ENCODE measurements at regions not wholly inside any gene's neighbourhood (a gene's known extent, or its start where the extent isn't known, plus 50 kb on each side); places are given as distances from the start of the nearest gene placed in this dataset.

DNA sequence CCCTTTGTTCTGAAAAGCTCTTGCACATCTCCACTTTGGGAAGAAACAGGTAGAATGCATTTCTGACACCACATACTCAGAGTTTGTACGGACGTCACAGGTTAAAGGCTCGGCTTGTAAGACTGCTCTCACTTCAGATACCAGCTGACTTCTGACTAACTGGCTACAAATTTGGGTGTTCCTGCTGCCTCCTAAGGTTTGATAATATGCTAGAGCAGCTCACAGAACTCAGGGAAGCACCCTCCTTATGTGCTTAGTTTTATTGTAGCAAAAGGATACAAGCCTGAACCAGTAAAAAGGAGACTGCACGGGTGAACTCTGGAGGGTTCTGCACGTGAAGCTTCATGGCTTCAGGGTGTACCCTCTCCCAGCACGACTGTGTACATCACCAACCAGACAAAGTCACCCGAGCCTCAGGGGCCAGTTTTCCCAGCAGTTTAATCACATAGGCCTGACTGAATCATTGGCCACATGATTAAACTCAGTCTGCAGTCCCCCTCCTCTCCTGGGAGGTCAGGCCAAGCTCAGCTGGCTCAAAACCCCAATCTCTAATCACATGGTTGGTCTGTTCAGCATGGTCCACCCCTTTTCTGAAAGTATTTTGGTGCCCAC lies 749.5 kb upstream of the RAB6C start:
- H3K4me3 ChIP-seq (ENCODE audit: low read depth, low read length) = no peak overlapping the region
- DNase-seq (ENCODE audit: low read depth) = no peak
- TF ChIP-seq, protein P1, sequence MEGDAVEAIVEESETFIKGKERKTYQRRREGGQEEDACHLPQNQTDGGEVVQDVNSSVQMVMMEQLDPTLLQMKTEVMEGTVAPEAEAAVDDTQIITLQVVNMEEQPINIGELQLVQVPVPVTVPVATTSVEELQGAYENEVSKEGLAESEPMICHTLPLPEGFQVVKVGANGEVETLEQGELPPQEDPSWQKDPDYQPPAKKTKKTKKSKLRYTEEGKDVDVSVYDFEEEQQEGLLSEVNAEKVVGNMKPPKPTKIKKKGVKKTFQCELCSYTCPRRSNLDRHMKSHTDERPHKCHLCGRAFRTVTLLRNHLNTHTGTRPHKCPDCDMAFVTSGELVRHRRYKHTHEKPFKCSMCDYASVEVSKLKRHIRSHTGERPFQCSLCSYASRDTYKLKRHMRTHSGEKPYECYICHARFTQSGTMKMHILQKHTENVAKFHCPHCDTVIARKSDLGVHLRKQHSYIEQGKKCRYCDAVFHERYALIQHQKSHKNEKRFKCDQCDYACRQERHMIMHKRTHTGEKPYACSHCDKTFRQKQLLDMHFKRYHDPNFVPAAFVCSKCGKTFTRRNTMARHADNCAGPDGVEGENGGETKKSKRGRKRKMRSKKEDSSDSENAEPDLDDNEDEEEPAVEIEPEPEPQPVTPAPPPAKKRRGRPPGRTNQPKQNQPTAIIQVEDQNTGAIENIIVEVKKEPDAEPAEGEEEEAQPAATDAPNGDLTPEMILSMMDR (IDR thresholded peaks at IDR 0.05; ENCODE audit: insufficient read depth, low read length) = no peak

DNA sequence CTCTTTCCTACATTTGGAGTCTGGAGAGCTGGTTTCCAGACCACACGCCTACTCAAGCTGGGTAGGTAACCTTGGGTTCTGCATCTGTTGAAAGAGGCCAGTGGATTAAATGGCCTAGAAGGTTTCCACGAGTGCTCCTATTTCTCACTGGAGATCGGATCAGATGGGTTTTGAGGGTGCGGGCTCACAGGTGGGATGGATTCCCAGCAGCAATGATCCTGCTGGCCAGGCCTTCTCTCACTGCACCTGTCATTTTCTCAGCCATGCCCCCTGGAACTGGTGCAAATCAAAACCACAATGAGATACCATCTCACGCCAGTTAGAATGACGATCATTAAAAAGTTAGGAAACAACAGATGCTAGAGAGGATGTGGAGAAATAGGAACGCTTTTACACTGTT lies 747.5 kb upstream of the RAB6C start:
- TF ChIP-seq, protein P1 (IDR thresholded peaks at IDR 0.05; ENCODE audit: insufficient read depth, low read length) = no peak
- DNase-seq (ENCODE audit: low read depth) = no peak
- H3K4me3 ChIP-seq (ENCODE audit: low read depth, low read length) = no peak overlapping the region

DNA sequence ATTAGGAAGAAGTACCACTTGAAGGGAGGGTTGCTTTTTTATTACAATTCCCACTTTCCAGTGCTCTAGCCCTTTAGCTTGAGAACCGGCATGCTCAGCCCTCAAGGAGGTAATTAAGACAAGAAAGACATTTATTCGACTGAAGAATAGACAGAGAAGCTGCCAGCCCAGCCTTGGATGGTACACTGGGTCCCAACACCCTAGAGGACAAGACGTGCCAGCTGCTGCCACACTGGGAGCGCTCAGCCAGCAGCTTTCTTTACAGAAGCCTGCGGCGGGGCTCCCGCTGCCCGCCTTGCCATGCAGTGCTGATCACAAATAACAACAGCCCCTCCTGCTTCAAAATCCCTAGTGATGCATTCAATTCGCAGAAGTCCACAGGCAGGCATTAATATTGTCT lies 746.3 kb upstream of the RAB6C start:
- no peak overlapping the region for H3K4me3 ChIP-seq (ENCODE audit: low read depth, low read length)
- TF ChIP-seq, protein P1 (IDR thresholded peaks at IDR 0.05; ENCODE audit: insufficient read depth, low read length) = no peak
- DNase-seq (ENCODE audit: low read depth) = no peak

DNA sequence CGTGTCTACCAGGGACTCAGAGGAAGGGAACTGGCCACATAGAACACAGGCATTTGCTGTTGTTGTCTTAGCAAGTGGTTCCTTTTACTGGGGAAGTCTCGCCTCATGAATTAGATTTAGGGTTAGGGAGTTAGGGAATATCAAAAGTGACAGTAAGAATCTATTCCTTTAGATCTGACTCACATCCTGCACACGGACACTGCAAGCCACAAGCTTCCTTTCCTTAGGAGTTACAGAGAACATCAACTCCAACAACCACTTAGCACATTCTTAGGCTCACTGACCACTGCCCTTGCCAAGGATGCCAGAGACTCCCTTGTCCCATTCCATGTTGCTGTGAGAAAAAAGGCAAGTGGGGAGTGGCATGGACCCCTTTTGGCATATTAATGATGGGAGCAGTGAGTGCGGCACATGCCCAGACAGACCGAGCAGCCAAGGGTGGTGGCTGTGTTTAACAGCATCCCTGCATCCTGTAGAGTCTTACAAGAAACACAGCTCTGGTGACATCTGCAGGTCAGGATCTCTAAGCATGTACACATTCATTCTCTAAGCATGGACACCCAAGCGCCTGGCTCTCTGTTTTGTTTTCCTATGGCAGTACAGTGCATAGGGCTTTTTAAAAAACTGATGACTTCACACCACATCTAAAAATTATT lies 745.6 kb upstream of the RAB6C start:
- TF ChIP-seq, protein P1 (IDR thresholded peaks at IDR 0.05; ENCODE audit: insufficient read depth, low read length) = no peak
- no peak for DNase-seq (ENCODE audit: low read depth)
- no peak overlapping the region for H3K4me3 ChIP-seq (ENCODE audit: low read depth, low read length)

DNA sequence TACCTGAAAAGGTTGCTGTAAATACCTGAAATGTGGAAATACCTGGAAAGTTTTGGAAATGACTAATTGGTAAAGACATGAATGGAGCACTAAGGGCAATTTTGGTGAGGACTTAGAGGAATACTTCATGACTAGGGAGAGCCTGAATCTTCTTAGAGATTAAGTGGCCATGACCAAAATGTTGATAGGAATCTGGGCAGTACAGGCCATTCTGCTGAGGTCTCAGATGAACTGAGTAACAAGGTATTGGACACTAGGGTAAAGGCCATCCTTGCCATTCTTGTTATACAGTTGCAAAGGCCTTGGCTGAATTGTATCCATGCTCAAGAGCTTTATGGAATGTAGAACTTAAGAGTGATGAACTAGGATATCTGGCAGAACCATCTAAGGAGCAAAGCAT lies 742.9 kb upstream of the RAB6C start:
- DNase-seq (ENCODE audit: low read depth) = no peak
- H3K4me3 ChIP-seq (ENCODE audit: low read depth, low read length) = no peak overlapping the region
- TF ChIP-seq, protein P1 (IDR thresholded peaks at IDR 0.05; ENCODE audit: insufficient read depth, low read length) = no peak

DNA sequence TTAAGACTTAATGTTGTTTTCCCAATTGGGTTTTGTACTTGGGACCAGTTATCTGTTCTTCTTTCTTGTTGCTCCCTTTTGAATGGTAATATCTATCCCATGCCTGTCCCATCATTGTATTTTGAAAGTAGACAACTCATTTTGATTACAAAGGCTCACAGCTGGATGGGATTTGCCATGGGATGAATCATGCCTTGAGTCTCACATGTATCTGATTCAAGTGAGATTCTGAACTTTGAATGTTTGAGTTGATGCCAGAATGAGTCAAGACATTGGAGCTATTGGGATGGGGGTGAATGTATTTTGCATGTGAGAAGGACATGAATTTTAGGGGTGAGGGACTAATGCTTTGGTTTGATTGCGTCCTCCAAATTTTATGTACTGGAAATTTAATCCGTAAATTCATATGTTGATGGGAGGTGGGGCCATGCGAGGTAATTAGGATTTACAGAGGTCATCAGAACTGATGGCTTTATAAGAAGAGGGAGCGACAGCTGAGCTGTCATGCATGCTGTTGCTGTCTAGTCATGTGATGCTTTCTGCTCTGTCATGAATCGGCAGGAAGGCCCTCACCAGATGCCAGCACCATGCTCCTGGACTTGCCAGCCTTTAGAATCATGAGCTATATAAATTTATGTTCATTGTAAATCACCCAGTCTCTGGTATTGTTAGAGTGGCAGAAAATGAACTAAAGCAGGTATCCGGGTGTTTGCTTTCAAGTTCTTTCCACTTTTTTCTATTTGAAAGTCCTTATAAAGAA lies 741.3 kb upstream of the RAB6C start:
- TF ChIP-seq, protein P1 (IDR thresholded peaks at IDR 0.05; ENCODE audit: insufficient read depth, low read length) = no peak
- no peak for DNase-seq (ENCODE audit: low read depth)
- H3K4me3 ChIP-seq (ENCODE audit: low read depth, low read length) = no peak overlapping the region

Measured in fibroblast of the aortic adventitia (primary cell).